CD4-positive, alpha-beta T cell (primary cell): ENCODE measurements at regions not wholly inside any gene's neighbourhood (a gene's known extent, or its start where the extent isn't known, plus 50 kb on each side); places are given as distances from the start of the nearest gene placed in this dataset.

Experiments
- ATAC-seq: fragments of 200-7000 bp; cut with Tn5 transposase; one replicate; pipeline ENCODE4 v1.10.0; 2022; ENCODE audit warnings: mild to moderate bottlenecking; ENCODE audit not compliant: poor library complexity
- CTCF ChIA-PET: fragments of 350-600 bp; sonication (Branson Sonifier 250); formaldehyde crosslinking; loops from one replicate; lab custom pipeline; 2021; ENCODE audit warnings: antibody characterized with exemption, inconsistent platforms; lab: Charles Lee
- POLR2A ChIA-PET: fragments of 350-600 bp; sonication (Branson Sonifier 250); formaldehyde crosslinking; loops from one replicate; lab custom pipeline; 2021; ENCODE audit warnings: antibody characterized with exemption, inconsistent platforms; lab: Charles Lee
- DNase-seq, 14 experiments: peaks; one replicate each; pipeline ENCODE4 v3.0.0-alpha.2; 2013 to 2020; ENCODE audit warnings: mixed read lengths in 2 of 14
- H3K27ac ChIP-seq, 2 donors: one replicate each; pipeline versions ENCODE4 v1.5.1 to v1.7.0; 2013; ENCODE audit warnings: low read length in 2 of 2, low read depth in 1 of 2, mild to moderate bottlenecking in 1 of 2
- H3K27me3 ChIP-seq, 2 experiments: 1 replicate in 1 of 2; 2 replicates in 1 of 2; pipeline versions ENCODE4 v1.6.1 to v1.7.0; 2013; ENCODE audit warnings: low read length in 2 of 2, control low read depth in 1 of 2, mild to moderate bottlenecking in 1 of 2, moderate library complexity in 1 of 2; ENCODE audit not compliant: insufficient read depth in 2 of 2, control insufficient read depth in 1 of 2
- H3K36me3 ChIP-seq: one replicate; pipeline ENCODE4 v1.6.1; 2013; ENCODE audit warnings: low read length, control low read depth; ENCODE audit not compliant: insufficient read depth
- H3K4me1 ChIP-seq: one replicate; pipeline ENCODE4 v1.6.1; 2013; ENCODE audit warnings: low read length, control low read depth; ENCODE audit not compliant: insufficient read depth
- H3K4me3 ChIP-seq: one replicate; pipeline ENCODE4 v1.5.1; 2013; ENCODE audit warnings: mild to moderate bottlenecking, low read length, moderate library complexity
- H3K9me3 ChIP-seq, 2 experiments: 1 replicate in 1 of 2; 2 replicates in 1 of 2; pipeline versions ENCODE4 v1.6.1 to v1.7.0; 2013; ENCODE audit warnings: low read length in 2 of 2, mild to moderate bottlenecking in 2 of 2, control low read depth in 1 of 2, moderate library complexity in 1 of 2; ENCODE audit not compliant: control insufficient read depth in 1 of 2, insufficient read depth in 1 of 2
- H3K27ac Mint-ChIP-seq: one replicate; pipeline ENCODE4 v1.8.0; 2020; ENCODE audit warnings: mixed read lengths
- H3K27me3 Mint-ChIP-seq: one replicate; pipeline ENCODE4 v1.8.0; 2021; ENCODE audit warnings: mixed read lengths
- H3K36me3 Mint-ChIP-seq: one replicate; pipeline ENCODE4 v1.8.0; 2021; ENCODE audit warnings: low read depth, mixed read lengths
- H3K4me1 Mint-ChIP-seq: one replicate; pipeline ENCODE4 v1.8.0; 2021; ENCODE audit warnings: low read depth, mixed read lengths
- H3K4me3 Mint-ChIP-seq: one replicate; pipeline ENCODE4 v1.8.0; 2020; ENCODE audit warnings: mild to moderate bottlenecking, mixed read lengths
- H3K9me3 Mint-ChIP-seq: one replicate; pipeline ENCODE4 v1.8.0; 2020; ENCODE audit warnings: mixed read lengths
- intact Hi-C, 2 experiments: fragments of 100-400 bp; cut with DNase I in 1 of 2; cut with micrococcal nuclease in 1 of 2; formaldehyde crosslinking; loops; one replicate each; pipeline versions ENCODE4 v1.15.1 to v1.9.0; 2023 to 2025; cut with DNase I, micrococcal nuclease
- TF ChIP-seq, protein P1 (sequence below): fragments of 200-600 bp; IDR thresholded peaks from one replicate; pipeline ENCODE4 v1.8.0; 2022; ENCODE audit warnings: antibody characterized with exemption, mild to moderate bottlenecking

DNA sequence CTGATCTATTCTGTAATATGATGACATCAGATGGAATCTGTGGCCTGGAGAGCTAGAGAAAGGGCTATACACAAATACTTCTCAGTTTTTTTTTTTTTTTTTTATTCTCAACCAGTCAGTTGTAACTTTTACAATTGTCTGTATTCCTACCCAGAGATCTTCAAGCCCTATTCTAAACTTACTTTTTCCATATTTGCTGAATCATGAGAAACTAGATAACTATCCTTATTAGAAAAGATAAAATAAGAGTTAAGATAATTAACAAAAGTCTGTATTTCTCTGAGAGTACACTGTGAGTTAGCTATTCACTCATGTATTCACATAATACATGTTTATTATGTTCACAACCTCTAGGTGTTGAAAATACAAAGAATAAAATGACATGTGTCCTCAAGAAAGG lies 1575.9 kb downstream of the EFNA5 start:
- Histone ChIP-seq H3K9me3 (peaks cover 0 to 4% of the 10 kb centered on the region in 2 experiments), H3K4me1 (no peaks in the 10 kb centered on the region), H3K27me3 (no peaks in the 10 kb centered on the region), H3K4me3 (no peak overlapping the region), H3K36me3 (no peaks in the 10 kb centered on the region), H3K27ac (no peak overlapping the region)
- ChIA-PET POLR2A (no interaction called here), CTCF (no interaction called here)
- H3K4me1 Mint-ChIP-seq: no peaks in the 10 kb centered on the region
- H3K36me3 Mint-ChIP-seq: no peaks in the 10 kb centered on the region
- H3K27ac Mint-ChIP-seq: no peak overlapping the region
- no peak overlapping the region for H3K4me3 Mint-ChIP-seq
- TF ChIP-seq, protein P1, sequence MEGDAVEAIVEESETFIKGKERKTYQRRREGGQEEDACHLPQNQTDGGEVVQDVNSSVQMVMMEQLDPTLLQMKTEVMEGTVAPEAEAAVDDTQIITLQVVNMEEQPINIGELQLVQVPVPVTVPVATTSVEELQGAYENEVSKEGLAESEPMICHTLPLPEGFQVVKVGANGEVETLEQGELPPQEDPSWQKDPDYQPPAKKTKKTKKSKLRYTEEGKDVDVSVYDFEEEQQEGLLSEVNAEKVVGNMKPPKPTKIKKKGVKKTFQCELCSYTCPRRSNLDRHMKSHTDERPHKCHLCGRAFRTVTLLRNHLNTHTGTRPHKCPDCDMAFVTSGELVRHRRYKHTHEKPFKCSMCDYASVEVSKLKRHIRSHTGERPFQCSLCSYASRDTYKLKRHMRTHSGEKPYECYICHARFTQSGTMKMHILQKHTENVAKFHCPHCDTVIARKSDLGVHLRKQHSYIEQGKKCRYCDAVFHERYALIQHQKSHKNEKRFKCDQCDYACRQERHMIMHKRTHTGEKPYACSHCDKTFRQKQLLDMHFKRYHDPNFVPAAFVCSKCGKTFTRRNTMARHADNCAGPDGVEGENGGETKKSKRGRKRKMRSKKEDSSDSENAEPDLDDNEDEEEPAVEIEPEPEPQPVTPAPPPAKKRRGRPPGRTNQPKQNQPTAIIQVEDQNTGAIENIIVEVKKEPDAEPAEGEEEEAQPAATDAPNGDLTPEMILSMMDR: no peak
- H3K9me3 Mint-ChIP-seq: peaks cover 8% of the 10 kb centered on the region
- DNase-seq (no peak), ATAC-seq (no peak)
- intact Hi-C loops: no loop called here
- H3K27me3 Mint-ChIP-seq: no peaks in the 10 kb centered on the region

DNA sequence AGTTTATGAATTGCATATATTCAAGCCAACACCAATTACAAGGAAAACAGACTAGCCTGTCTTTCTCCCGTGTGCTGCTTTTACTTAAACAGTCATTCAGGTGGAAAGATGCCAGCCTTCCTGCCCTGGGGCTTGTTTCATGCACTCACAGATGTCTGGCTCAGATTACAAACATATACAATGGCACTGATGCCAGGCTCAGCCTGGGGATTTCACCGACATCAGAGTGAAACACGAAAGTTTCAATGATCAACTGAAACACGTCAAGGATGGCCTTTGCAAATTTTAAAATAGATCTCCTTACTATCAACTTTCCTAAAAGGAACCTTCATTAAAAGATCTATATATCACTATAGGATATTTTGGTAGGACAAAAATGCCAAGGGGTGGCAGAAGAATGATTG lies 1576.5 kb downstream of the EFNA5 start:
- POLR2A ChIA-PET: no interaction called here
- H3K4me1 ChIP-seq: no peaks in the 10 kb centered on the region
- no peak for ATAC-seq
- Mint-ChIP-seq H3K4me3 (no peak overlapping the region), H3K4me1 (no peaks in the 10 kb centered on the region), H3K27ac (no peak overlapping the region), H3K36me3 (no peaks in the 10 kb centered on the region), H3K27me3 (no peaks in the 10 kb centered on the region), H3K9me3 (peaks cover 11% of the 10 kb centered on the region)
- intact Hi-C loops: no loop called here
- H3K4me3 ChIP-seq: no peak overlapping the region
- no peaks in the 10 kb centered on the region for H3K36me3 ChIP-seq
- CTCF ChIA-PET: no interaction called here
- DNase-seq: no peak
- peaks cover 0 to 4% of the 10 kb centered on the region in 2 experiments for H3K9me3 ChIP-seq
- TF ChIP-seq, protein P1: no peak
- no peaks in the 10 kb centered on the region for H3K27me3 ChIP-seq
- H3K27ac ChIP-seq: no peak overlapping the region

DNA sequence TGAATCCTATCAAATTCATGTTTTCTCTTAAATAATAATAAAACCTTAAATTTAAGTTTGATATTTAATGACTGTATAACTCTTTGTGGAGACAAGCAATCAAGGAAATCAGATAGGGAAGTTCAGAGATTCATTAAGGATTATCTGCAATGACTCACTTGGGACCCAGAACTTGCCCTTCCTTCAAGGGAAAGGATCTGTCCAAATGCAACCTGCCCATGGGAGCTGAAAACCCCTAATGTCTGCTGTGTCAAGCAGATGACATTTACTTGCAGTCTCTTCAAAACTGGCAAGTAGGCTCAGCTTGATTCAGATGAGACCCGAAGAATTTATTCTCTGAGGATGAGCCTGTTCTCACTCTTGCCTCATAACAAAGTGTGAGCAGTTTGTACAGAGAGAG lies 1577.6 kb downstream of the EFNA5 start:
- no peaks in the 10 kb centered on the region for H3K36me3 Mint-ChIP-seq
- no peak overlapping the region for H3K4me3 Mint-ChIP-seq
- H3K9me3 Mint-ChIP-seq: peaks cover 9% of the 10 kb centered on the region
- no peak overlapping the region for H3K27ac ChIP-seq
- POLR2A ChIA-PET: no interaction called here
- H3K27me3 ChIP-seq: no peaks in the 10 kb centered on the region
- no peaks in the 10 kb centered on the region for H3K4me1 Mint-ChIP-seq
- TF ChIP-seq, protein P1: no peak
- H3K9me3 ChIP-seq: no peaks in the 10 kb centered on the region
- DNase-seq (no peak), ATAC-seq (no peak)
- CTCF ChIA-PET: no interaction called here
- intact Hi-C loops: no loop called here
- no peak overlapping the region for H3K27ac Mint-ChIP-seq
- H3K4me3 ChIP-seq: no peak overlapping the region
- H3K36me3 ChIP-seq: no peaks in the 10 kb centered on the region
- no peaks in the 10 kb centered on the region for H3K4me1 ChIP-seq
- H3K27me3 Mint-ChIP-seq: no peaks in the 10 kb centered on the region
